ENCODE measurements at regions not wholly inside any gene's neighbourhood (a gene's known extent, or its start where the extent isn't known, plus 50 kb on each side); places are given as distances from the start of the nearest gene placed in this dataset.

DNA sequence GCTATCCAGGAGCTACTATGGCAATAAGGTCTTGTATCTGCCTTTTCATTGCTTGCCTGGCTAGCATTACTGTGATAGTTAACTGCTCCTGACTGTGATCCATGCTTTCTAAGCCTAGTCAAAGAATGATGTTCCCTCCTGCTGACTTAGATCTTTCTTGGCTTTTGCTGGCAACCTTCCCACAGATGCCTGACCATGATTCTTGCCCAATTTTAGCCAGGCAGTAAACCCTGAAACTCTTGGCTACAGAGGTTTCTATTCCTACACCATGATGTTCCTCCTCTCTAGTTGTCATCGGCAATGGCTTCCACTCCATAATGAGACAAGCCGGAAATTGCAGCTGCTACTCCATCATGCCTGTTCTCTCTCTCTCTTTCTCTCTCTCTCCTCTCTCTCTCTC lies 238.1 kb downstream of the HAO1 start:
- ATAC-seq (no peak), DNase-seq (no peak)
- in situ Hi-C loops (cut with MboI; ENCODE audit: low sequenced_read_pairs in 4 of 4), result no loop called here
- no peaks in the 10 kb centered on the region for H3K4me1 ChIP-seq
- TF ChIP-seq, protein P1, sequence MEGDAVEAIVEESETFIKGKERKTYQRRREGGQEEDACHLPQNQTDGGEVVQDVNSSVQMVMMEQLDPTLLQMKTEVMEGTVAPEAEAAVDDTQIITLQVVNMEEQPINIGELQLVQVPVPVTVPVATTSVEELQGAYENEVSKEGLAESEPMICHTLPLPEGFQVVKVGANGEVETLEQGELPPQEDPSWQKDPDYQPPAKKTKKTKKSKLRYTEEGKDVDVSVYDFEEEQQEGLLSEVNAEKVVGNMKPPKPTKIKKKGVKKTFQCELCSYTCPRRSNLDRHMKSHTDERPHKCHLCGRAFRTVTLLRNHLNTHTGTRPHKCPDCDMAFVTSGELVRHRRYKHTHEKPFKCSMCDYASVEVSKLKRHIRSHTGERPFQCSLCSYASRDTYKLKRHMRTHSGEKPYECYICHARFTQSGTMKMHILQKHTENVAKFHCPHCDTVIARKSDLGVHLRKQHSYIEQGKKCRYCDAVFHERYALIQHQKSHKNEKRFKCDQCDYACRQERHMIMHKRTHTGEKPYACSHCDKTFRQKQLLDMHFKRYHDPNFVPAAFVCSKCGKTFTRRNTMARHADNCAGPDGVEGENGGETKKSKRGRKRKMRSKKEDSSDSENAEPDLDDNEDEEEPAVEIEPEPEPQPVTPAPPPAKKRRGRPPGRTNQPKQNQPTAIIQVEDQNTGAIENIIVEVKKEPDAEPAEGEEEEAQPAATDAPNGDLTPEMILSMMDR (IDR thresholded peaks at IDR 0.05 in 4 of 5, conservative IDR thresholded peaks at IDR 0.05 in 1 of 5), result no peak
- no peak for TF ChIP-seq POLR2A (IDR thresholded peaks at IDR 0.05)
- no peaks in the 10 kb centered on the region for H3K27me3 ChIP-seq
- no peak overlapping the region for H3K4me3 ChIP-seq
- H3K27ac ChIP-seq, result no peak overlapping the region
- intact Hi-C loops (cut with DNase I; ENCODE audit: low total_unique reads), result no loop called here
- no peaks in the 10 kb centered on the region for H3K9me3 ChIP-seq
- H3K36me3 ChIP-seq, result no peaks in the 10 kb centered on the region

DNA sequence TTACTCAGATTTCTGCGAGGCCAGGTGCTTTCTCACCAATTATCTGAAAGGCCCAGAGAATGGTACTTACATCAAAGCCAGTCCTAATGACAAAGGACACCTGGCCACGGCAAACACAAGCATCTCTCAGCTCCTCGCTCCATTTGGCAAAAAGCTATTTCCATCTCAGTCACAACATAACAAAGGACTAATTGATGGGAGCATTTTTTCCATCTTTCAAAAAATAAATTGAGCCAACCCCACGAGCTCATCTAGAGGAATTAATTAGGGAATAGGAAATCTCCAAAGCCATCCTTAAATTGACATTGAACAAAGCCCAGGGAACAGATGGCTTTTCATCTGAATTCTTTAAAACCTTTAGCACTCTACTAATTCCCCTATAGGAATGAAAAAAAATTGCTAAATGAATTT lies 236.7 kb downstream of the HAO1 start:
- intact Hi-C loops (cut with DNase I; ENCODE audit: low total_unique reads) (no loop called here), in situ Hi-C loops (cut with MboI; ENCODE audit: low sequenced_read_pairs in 4 of 4) (no loop called here)
- Histone ChIP-seq H3K4me3 (no peak overlapping the region), H3K36me3 (no peaks in the 10 kb centered on the region), H3K27me3 (no peaks in the 10 kb centered on the region), H3K9me3 (no peaks in the 10 kb centered on the region), H3K4me1 (no peaks in the 10 kb centered on the region), H3K27ac (no peak overlapping the region)
- DNase-seq, result no peak
- TF ChIP-seq, protein P1 (IDR thresholded peaks at IDR 0.05 in 4 of 5, conservative IDR thresholded peaks at IDR 0.05 in 1 of 5), result no peak
- TF ChIP-seq POLR2A (IDR thresholded peaks at IDR 0.05), result no peak
- ATAC-seq, result no peak

DNA sequence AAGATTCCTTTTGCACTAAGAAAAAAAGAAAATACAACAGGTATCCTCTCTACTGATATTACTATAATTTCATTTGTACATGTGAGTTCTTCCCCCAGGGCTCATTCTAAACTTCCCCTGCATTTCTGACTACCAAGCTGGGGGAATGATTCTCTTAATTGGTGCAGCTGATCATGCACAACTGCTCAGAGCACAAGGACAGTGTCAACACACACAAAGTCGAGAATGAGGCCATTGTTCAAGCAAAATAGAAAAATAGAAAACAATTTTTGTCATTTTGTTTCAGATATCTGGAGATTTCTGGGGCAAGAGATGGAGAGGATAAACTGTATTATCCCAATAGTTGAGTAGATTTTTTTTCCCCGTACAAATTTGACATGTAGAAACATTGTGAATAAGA lies 236.3 kb downstream of the HAO1 start:
- no peak for TF ChIP-seq POLR2A (IDR thresholded peaks at IDR 0.05)
- TF ChIP-seq, protein P1 (IDR thresholded peaks at IDR 0.05 in 4 of 5, conservative IDR thresholded peaks at IDR 0.05 in 1 of 5), result no peak
- no peak overlapping the region for H3K27ac ChIP-seq
- no peaks in the 10 kb centered on the region for H3K9me3 ChIP-seq
- no peaks in the 10 kb centered on the region for H3K27me3 ChIP-seq
- no peak for DNase-seq
- H3K4me3 ChIP-seq, result no peak overlapping the region
- in situ Hi-C loops (cut with MboI; ENCODE audit: low sequenced_read_pairs in 4 of 4) (no loop called here), intact Hi-C loops (cut with DNase I; ENCODE audit: low total_unique reads) (no loop called here)
- no peaks in the 10 kb centered on the region for H3K36me3 ChIP-seq
- no peak for ATAC-seq
- no peaks in the 10 kb centered on the region for H3K4me1 ChIP-seq

DNA sequence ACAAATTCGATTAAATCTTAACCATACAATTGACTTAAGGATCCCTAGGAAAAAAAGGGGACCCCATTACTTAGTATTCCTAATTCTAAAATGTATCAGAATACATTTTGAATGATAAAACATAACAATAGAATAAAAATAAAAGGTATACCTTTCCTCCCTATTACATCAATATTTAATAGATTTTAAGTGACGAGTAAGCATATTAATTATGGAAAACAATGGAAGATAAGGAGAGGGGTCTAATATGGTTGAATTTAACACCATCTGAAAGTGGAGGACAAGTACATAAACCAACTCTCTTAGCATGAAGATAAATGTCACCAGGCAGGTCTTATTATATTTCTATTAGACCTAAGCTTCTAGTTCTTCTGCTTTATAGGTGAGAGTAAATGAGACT lies 232.1 kb downstream of the HAO1 start:
- intact Hi-C loops (cut with DNase I; ENCODE audit: low total_unique reads), result no loop called here
- no peak for TF ChIP-seq POLR2A (IDR thresholded peaks at IDR 0.05)
- TF ChIP-seq, protein P1 (IDR thresholded peaks at IDR 0.05 in 4 of 5, conservative IDR thresholded peaks at IDR 0.05 in 1 of 5), result no peak
- Histone ChIP-seq H3K4me1 (no peaks in the 10 kb centered on the region), H3K27me3 (no peaks in the 10 kb centered on the region), H3K4me3 (no peak overlapping the region), H3K9me3 (peaks cover 0 to 2% (median 0%) of the 10 kb centered on the region in 3 donors), H3K36me3 (no peaks in the 10 kb centered on the region), H3K27ac (no peak overlapping the region)
- no peak for ATAC-seq
- in situ Hi-C loops (cut with MboI; ENCODE audit: low sequenced_read_pairs in 4 of 4), result no loop called here
- no peak for DNase-seq

DNA sequence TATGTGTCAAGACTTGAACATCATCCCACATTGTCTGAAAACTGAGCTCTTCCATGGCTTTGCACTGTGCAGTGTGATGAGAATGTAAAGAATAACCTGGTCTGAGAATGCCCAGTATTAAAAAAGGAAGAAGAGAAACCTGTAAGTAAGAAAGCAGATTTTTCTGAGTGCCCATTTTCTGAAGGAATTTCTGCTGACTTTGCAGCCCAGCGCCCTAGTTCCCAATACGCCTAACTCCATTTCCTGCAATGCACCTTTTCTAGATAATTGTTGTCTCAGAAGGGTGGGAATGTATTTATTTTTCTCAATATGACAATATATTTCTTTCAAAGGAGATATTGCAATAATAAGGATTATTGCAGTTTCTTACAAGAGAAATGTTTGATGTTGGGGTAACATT lies 231.5 kb downstream of the HAO1 start:
- DNase-seq (no peak), ATAC-seq (no peak)
- intact Hi-C loops (cut with DNase I; ENCODE audit: low total_unique reads), result no loop called here
- Histone ChIP-seq H3K27me3 (no peaks in the 10 kb centered on the region), H3K9me3 (peaks cover 0 to 2% (median 0%) of the 10 kb centered on the region in 3 donors), H3K36me3 (no peaks in the 10 kb centered on the region), H3K4me1 (no peaks in the 10 kb centered on the region), H3K4me3 (no peak overlapping the region), H3K27ac (no peak overlapping the region)
- in situ Hi-C loops (cut with MboI; ENCODE audit: low sequenced_read_pairs in 4 of 4), result no loop called here
- TF ChIP-seq, protein P1 (IDR thresholded peaks at IDR 0.05 in 4 of 5, conservative IDR thresholded peaks at IDR 0.05 in 1 of 5), result no peak
- no peak for TF ChIP-seq POLR2A (IDR thresholded peaks at IDR 0.05)
